ENCODE measurements at regions not wholly inside any gene's neighbourhood (a gene's known extent, or its start where the extent isn't known, plus 50 kb on each side); places are given as distances from the start of the nearest gene placed in this dataset.

GRCh38 chr9:18349530-18349929 is 124.4 kb upstream of the ADAMTSL1 start:
- no peak for DNase-seq (ENCODE audit: low read depth)

- DNase-seq (ENCODE audit: low read depth): no peak
These were observed 123.9 kb upstream of the ADAMTSL1 start for GRCh38 chr9:18350036-18350435.

GRCh38 chr9:18350995-18351595 is 122.9 kb upstream of the ADAMTSL1 start:
- DNase-seq (ENCODE audit: low read depth): no peak

- DNase-seq (ENCODE audit: low read depth): no peak
These were observed 121.2 kb upstream of the ADAMTSL1 start for GRCh38 chr9:18352711-18353110.

- no peak for DNase-seq (ENCODE audit: low read depth)
These were observed 120.5 kb upstream of the ADAMTSL1 start for GRCh38 chr9:18353473-18353872.

- no peak for DNase-seq (ENCODE audit: low read depth)
These were observed 116.6 kb upstream of the ADAMTSL1 start for GRCh38 chr9:18357321-18357720.

GRCh38 chr9:18358325-18358724 is 115.6 kb upstream of the ADAMTSL1 start:
- no peak for DNase-seq (ENCODE audit: low read depth)

GRCh38 chr9:18359335-18359734 is 114.6 kb upstream of the ADAMTSL1 start:
- DNase-seq (ENCODE audit: low read depth): no peak

GRCh38 chr9:18360005-18360404 is 113.9 kb upstream of the ADAMTSL1 start:
- DNase-seq (ENCODE audit: low read depth): no peak

GRCh38 chr9:18361646-18362045 is 112.3 kb upstream of the ADAMTSL1 start:
- no peak for DNase-seq (ENCODE audit: low read depth)

GRCh38 chr9:18362166-18362565 is 111.8 kb upstream of the ADAMTSL1 start:
- DNase-seq (ENCODE audit: low read depth): no peak

- DNase-seq (ENCODE audit: low read depth): no peak
These were observed 110.9 kb upstream of the ADAMTSL1 start for GRCh38 chr9:18362901-18363685.

- DNase-seq (ENCODE audit: low read depth): no peak
These were observed 108.3 kb upstream of the ADAMTSL1 start for GRCh38 chr9:18365651-18366050.

GRCh38 chr9:18366184-18366583 is 107.8 kb upstream of the ADAMTSL1 start:
- no peak for DNase-seq (ENCODE audit: low read depth)

- DNase-seq (ENCODE audit: low read depth): no peak
These were observed 105.7 kb upstream of the ADAMTSL1 start for GRCh38 chr9:18368206-18368605.

- no peak for DNase-seq (ENCODE audit: low read depth)
These were observed 102.8 kb upstream of the ADAMTSL1 start for GRCh38 chr9:18371141-18371540.

- DNase-seq (ENCODE audit: low read depth): no peak
These were observed 102.3 kb upstream of the ADAMTSL1 start for GRCh38 chr9:18371621-18372020.

GRCh38 chr9:18379073-18379811 is 94.7 kb upstream of the ADAMTSL1 start:
- DNase-seq (ENCODE audit: low read depth): no peak

GRCh38 chr9:18382243-18382642 is 91.7 kb upstream of the ADAMTSL1 start:
- no peak for DNase-seq (ENCODE audit: low read depth)

- no peak for DNase-seq (ENCODE audit: low read depth)
These were observed 89.9 kb upstream of the ADAMTSL1 start for GRCh38 chr9:18384066-18384465.

- no peak for DNase-seq (ENCODE audit: low read depth)
These were observed 88.1 kb upstream of the ADAMTSL1 start for GRCh38 chr9:18385696-18386490.

GRCh38 chr9:18390393-18390792 is 83.6 kb upstream of the ADAMTSL1 start:
- DNase-seq (ENCODE audit: low read depth): no peak

All from CMK (cell line).